ENCODE measurements at regions not wholly inside any gene's neighbourhood (a gene's known extent, or its start where the extent isn't known, plus 50 kb on each side); places are given as distances from the start of the nearest gene placed in this dataset.

DNA sequence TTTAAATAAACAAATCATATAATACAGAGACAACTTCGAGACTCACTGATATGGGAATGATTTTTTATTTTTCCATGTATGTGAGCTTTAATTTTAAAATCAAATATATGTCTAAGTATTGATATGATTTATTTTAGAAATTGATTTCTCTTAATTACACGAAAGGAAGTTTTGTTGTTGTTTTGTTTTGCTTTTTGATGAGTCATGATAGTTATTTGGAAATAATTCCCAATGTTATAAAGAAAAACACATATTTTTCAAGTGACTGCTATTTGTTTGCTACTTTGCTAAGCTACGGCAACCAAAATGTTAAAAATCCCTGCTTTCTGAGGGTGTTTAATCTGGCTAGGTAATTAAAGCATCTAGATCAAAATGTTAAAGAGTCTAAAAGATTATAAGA lies 2139.4 kb upstream of the TENM3 start:
- DNase-seq: no peak

DNA sequence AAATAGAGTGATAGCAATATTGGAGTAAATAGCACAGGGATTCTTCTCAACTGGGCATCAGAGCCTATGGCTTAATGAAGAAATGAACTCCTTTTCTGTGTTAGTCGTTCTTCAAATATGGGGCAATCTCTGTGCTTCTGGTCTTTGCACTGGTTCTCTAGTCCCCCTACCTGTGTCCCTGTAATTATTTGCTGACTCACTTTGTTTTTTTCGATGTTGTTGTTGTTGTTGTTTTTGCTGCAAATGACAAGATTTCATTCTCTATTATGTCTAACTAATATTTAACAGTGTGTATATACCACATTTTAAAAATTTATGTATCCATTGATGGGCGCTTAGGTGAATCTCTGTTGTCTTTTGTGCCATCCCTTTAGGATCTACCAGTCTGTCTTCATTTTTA lies 2137.8 kb upstream of the TENM3 start:
- DNase-seq: no peak

DNA sequence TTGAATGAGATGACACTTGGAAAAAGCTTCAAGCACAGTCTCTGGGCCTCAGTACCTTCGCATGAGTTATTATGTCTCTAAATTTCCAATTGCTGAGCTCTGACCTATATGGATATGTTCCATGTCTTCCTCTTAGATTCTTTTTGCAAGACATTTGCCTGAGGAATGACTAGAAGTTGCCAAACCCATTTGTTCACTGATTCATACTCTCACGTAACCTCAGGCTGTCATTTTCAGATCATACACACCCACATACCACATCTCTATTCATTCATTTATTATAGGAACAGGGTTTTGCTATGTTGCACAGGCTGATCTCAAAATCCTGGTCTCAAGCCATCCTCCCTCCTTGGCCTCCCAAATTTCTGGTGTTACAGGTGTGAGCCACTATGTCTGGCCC lies 2137.1 kb upstream of the TENM3 start:
- no peak for DNase-seq

DNA sequence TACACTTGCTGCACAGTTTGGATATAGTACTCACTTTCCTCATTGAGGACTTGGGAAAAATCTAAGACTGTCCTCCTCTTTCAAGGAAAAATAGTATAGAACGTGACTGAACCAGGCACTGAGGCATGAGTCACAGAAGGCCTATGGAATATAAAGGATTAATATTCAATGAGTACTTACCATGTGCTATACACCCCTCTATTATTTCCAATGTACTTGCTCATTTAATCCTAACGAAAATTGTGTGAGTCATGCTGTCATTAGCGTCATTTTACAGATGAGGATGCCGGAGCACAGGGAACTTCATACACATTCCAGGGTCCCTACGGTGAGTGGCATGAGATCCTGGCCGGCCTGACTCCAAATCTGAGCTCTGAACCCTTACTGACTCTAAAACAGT lies 2136.2 kb upstream of the TENM3 start:
- DNase-seq: no peak

DNA sequence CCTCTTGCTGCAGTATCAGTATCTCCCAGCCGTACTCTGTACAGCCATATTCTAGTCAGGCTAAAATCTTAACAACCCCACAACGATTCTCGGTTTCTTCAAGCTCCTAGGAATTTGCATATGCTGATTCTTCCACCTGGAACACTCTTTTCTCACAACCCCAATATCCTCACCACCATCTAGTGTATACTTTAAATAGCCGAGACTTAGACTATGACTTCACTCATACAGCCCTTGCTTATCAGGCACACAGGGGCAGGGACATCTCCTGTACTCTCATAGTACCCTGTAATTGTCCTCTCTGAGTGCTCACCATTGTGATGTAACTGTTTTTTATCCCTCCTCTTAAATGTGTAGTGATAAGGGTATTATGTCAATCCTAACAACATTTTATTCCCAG lies 2126.4 kb upstream of the TENM3 start:
- no peak for DNase-seq

DNA sequence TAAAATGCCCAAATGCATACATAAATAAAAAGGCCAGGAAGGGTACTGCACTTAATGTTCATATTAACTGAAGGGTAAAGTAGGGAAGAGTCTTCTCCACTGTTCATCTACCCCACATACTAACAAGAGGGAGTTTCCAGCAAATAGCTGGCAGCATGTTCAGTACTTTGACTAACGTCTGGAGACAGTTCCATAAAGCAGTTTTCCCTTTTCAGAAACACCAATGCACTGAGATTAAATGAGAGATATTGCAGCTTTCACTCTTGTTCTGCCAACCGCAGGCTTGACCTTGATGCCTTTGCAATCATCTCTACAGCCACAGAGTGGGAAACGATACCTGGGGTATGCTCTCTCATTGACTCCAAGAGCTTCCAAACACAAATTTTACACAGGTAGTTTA lies 2123.1 kb upstream of the TENM3 start:
- DNase-seq: no peak

DNA sequence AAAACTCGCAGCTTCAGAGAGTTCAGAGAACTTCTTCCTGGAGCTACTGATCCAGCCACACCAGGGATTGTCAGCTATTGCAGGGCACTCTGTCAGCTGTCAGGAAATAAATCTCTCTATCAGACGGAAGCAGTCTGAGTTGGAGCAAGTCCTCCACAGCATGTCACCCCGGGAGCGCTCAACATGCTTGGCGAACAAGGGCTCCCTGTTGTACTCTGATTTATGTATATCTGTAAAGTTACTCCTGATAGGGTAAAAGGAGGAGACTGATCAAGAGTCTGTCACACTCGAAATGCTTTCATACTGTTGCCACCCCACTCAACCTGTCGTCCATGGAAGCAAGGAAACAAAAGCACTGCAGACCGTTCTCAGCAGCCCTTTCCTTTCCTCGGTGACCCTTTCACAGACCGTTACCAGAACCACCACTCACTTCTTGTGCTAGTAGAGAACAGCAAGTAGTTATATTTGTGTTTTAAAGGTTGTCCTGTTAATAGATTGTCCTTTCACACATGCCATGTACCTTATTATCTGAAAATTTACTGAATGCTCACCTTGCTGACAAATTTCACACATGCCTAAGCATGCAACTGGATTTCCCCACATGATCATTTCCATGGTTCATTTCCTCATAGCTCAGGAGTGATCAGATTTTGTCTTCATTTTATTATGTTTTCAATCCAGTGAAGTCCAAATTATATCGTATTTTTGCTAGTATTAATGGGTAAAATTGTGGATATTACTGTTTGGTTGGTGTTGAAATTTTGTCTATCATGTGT lies 2108.9 kb upstream of the TENM3 start:
- DNase-seq: no peak

DNA sequence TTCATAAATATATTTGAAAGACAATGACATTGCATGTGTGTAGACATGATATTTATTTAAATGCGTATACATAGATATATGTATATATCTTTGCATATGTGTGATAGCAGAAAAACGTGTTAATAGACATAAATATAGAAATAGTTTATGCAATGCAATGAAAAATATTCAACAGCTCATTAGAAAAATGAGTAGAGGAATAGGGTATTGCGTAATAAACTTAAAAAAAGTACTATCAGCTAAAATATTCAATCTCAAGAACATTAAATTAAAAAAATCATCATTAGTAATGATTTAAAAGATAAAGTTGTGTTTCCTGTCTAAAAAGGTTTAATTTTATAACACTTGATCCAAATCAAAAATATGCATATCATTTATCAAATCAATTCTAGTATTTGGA lies 2101.5 kb upstream of the TENM3 start:
- no peak for DNase-seq

DNA sequence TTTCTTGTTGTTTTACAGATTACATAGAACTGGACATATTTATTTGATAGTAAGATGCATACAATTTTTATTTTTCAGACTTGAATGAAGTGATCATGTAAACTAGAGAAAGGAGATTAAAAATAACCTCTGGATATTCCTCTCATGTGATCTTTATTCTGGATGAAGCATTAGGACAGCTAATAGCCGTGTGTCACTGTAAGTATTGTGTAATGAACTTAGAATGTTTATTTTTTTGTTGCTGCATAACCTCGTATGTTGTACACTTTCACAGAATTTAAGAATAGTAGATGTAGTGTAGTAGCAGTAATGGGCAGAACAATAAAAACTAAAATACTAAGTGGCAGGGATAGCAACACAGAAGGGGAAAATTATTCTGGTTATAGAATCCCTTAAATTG lies 2094.5 kb upstream of the TENM3 start:
- DNase-seq: no peak

DNA sequence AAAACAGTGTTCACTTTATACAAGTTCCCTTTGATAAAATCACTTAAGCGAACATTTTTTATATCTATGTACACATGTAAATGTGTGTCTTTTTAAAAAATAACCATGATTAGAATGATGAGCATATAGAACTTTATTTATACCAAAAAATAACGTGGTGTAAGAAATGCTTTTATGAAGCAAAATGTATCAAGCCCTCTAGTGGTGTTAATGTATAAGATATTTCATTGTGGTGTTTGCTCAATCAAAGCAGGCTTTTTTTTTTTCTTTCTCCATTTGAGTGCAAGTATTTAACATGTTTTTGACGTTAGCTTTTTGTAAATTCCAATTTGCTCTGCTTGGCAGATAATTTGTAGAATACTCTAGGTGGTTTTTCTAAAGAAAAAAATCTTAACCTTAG lies 2092.4 kb upstream of the TENM3 start:
- DNase-seq: no peak

DNA sequence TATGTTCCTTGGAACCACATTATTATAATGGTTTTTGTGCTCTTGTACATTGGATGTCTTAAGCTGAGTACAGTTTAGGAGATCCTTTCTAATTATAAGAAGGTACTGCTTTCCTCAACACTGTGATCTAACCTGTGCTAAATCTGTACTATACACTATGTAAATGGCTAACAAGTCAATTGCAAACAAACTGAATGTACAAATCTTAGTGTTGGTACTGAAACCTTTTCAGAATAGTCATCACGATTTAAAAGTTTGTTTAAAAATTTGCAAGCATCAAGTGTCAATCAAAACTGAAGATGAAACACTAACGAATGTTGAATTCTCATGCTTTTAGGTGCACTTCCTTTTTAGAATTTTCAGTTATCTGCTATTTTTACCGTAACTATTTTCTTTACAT lies 2090.4 kb upstream of the TENM3 start:
- no peak for DNase-seq

DNA sequence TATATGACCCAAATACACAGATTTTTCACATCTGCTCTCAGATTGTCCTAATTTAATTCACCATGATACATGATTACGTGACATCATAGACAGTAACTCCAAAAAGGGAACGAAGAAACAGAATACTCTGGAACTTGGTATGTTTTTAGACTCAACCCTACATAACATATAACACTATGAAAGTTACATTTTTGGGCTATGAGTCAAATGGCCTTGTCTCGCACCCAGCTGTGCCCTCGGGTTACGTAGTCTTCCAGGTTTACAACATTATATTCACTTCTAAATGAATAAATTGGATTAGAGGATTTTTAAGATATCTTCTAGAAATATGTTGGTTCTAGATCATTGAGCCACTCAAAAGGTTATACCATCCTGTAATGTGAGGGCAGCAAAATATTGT lies 2089.6 kb upstream of the TENM3 start:
- no peak for DNase-seq

DNA sequence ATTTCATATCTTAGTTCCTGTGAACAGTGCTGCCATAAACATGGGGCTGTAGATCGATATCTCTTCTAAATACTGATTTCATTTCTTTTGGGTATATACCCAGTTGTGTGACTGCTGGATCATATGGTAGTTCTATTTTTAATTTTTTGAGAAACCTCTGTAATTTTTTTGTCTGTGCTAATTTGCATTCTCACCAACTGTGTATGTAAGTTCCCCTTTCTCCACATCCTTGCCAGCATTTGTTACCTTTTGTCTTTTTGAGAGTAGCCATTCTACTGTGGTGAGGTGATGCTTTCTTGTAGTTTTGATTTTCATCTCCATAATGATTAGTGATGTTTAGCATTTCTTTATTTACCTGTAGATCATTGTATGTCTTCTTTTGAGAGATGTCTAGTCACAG lies 2086.5 kb upstream of the TENM3 start:
- DNase-seq: no peak

DNA sequence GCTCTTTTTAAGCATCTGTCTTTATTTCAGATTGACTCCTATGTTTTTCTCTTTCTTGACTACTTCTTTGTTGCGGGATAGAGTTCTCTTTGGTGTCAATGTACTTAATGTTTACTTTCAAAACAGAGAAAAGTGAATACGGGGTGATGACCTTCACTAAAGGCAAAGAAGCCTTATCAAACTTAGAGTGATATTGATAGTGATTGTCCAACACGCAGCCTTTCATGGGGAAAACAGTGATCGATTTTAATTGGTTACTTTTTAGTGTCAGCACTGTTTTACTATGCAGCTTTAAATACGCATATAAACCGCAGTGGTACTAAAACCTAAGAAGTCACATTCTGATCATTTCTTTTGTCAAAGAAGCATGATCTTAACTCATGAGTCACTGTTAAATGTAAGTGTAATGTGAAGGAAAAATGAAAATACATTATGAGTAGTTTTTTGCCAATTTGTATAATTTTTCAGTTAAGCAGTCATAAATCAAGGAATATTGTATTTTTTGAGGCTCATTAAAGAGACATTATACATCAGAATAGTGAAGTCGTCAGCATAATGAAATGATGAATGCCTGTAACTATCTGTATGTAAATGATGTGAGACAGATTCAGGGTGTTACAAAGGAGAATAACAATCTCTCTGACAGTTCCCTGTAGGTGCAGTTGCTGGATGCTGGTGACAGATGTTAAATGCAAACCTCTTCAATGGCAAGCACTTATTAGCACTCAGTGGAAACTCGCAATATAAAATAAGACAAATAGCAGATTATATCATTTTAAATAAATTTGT lies 2082.8 kb upstream of the TENM3 start:
- DNase-seq: no peak

DNA sequence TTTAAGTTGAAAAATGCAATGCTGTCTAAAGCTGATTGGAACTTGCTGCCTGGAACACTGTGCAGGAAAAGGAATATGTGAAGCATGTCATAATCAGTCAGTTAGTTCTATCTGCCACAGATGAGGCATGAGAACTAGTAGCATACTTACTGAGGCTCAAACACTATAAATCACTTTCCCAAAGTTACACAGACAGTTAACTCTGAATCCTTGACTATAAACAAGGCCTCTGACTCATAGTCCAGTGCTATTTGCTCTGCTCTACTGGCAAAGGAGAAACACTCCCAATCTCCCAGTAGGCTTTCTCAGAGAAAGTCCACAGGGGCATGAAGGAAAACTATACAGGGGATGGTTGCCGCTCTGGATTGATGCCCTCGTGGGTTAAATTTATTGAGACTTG lies 2078.4 kb upstream of the TENM3 start:
- DNase-seq: no peak

DNA sequence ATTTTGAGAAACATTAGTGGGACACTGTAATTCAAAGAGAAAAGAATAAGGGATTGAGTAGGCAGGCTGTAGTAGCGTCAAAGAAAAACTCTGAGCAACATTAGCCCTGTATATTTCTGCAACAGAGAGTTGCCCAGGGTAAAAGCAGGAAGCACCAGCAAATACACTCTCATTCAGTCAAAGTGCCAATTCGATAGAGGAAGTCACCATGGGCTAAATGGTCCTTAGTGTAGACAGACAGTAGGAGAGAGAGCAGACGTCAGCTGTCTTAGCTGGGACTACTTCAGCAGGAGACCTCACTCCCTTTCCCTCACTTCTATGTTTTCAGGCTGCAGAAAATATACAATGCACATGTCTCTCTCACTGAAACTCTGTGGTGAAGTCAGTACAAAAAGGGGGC lies 2073.8 kb upstream of the TENM3 start:
- DNase-seq: no peak

DNA sequence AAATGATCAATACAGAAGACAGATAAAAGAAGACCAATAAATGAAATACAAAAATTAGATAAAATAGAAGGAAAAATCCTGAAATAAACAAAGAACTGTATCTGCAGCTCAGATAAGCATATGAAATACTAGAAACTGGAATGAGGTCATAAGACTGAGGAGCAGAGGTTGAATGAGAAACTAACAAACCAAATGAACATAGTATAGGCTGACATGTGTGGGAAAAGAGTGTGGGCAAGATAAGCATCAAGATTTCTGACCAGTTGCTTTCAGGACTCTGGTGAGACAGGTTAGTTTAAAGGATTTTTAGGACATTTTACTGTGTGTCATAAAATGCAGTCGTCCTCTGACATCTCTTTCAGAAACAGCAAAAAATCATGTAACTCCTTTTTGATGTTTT lies 2073.2 kb upstream of the TENM3 start:
- DNase-seq: no peak

DNA sequence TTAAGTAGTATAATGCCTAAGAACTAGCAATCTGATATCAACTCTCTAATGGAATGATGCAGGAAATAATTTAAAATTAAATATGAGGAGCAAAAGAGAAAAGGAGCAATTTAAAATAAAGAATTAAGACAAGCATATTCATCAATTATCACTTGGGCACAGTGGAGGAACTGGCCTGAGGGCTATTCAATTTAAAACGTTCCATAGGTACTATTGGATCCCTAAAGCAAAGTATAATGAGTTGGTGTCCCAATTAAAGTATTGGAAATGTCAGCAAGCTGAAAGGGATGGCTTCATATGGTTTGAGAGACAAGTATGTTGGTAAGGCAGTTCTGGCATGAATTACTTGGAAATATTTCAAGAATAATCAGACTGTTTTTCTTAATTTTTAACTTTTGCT lies 2064.1 kb upstream of the TENM3 start:
- DNase-seq: no peak

DNA sequence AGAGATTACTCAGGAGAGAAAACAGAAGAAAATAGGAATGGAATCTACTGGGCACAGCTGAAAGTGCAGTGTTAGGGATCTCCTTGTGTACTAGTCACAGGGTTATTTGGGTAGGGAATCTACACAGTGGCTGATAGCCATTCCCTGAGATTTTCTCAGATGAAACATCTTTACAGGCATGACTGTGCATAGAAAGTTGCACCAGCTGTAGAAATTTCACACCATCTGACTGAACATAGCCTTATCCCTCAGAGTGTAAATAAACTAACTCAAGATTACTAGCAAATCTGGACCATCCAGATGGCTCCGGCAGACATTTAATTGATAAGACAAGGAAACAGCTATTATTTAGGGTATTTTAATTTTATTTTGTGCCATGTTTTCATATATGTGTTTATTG lies 2053.5 kb upstream of the TENM3 start:
- no peak for DNase-seq

DNA sequence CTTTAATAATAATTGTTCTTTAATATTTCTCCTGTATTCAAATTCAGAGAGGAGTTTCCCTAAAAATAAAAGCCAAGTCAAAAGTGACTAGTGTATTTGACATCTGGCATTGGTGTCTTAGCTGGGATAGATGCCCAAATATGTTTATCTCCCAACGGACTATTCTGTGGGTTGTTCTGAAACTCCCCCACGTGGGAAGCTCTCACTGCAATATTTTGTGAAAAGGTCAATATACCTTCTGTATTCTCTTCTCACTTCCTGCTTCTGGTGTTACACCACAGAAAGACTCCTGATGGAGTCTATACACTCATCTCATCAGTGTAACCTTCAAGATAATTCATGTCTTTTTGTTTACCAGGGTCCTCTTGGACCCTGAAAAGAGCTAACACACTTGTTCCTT lies 2052.8 kb upstream of the TENM3 start:
- DNase-seq: no peak

DNA sequence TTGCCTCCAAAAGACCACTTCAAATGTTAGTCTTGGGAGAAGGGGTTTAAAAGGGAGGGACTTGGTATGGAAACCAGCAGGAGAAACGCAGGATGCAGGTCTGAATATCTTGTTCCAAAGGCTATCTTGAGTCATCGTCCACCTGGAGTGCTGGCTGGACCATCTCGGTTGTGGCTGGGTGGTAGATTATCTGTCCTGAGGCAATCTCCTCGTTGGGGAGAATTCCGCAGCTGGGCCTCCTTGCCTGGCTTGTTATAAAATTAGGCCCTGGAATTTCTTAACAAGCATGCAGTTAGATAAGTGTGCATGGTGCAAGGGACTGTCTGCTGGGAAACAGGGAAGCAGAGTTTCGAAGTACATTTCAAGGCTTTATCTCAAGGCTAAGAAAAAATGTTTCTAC lies 2045.7 kb upstream of the TENM3 start:
- DNase-seq: no peak

DNA sequence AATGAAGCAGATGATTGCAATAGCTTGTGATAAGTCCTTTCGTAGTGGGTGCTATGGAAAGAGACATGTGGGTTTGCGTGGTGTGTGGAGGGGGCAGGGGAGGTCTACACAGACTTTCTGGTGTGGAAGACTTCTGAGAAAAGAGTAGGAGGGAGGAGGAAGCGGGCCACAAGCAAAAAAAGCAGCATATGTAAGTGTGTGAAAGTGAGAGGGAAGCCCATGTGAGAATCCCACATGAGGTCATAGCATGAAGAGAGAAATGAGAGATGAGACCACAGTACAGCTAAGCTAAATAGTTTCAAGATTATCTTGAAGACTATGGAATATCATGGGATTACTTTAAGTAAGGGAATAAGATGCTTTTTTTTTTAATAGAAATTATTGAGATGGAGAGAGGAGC lies 2039.9 kb upstream of the TENM3 start:
- DNase-seq: no peak

DNA sequence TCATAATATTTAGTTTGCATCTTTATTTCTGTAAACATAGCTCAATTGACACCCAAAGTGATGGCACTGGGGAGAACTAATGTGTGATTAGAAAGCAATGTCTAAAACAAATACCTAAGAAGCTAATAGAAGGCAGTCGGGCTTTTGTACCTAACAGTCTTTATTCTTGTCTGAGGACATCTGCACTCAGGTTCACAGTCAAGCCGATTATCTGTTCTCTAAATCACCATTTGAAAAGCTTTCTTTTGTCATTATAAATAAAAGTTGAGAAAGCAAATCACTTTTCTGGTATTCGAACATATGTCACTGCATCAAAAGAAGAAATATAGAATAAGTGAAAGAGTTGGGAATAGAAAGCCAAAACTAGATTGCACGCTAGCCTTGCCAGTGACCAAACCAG lies 2037.9 kb upstream of the TENM3 start:
- DNase-seq: no peak

DNA sequence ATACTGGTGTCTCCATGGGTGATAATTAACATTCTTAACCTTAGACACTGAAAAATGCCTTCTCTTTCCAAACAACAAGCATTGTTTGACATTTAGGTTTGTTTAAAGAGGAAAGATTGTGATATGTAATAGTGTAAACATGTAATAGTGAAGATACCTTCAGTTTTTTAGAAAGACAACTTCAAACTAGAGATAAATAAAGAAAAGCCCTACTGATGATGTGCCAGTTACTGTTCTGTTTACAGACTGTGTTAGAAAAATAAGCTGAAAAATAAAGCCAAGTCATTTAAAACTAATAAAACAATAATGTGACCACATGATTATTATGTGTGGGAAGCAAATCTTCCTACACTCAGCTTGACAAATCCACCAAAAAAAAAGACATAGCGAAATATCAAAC lies 2035.3 kb upstream of the TENM3 start:
- DNase-seq: no peak

DNA sequence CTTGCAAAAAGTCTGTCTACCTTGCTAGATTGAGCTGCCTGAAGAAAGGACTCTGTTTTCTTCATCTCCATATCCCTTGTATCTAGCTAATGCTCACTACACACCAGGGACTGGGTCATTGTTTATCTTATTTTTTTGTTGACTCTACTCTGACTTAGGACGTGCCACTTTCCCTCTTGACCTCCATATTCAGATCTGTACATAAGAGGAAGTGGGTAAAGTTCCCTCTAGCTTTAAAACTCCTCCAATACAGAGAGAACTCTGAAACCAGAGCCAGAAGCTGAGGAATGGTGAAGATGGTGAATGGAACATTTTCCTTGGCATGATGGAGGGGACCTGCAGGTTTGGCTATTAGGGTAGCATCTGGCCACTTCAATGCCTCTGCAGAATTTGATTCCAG lies 2026.1 kb upstream of the TENM3 start:
- DNase-seq: no peak

All from DMS79 (cell line).